Stimulated activated CD8-positive, alpha-beta memory T cell treated with anti-CD3 and anti-CD28 coated beads, Interleukin-4, amount 100 ng/mL, for 24 hours (primary cell): ENCODE measurements at regions not wholly inside any gene's neighbourhood (a gene's known extent, or its start where the extent isn't known, plus 50 kb on each side); places are given as distances from the start of the nearest gene placed in this dataset.
"Not testable (repeated sequence)": the region's sequence is repeated elsewhere in the genome, so short reads cannot be mapped to it uniquely, and the experiment has no call there.

Experiments
- DNase-seq: peaks from one replicate; pipeline ENCODE4 v3.0.0-alpha.2; 2020; ENCODE audit warnings: low read depth

DNA sequence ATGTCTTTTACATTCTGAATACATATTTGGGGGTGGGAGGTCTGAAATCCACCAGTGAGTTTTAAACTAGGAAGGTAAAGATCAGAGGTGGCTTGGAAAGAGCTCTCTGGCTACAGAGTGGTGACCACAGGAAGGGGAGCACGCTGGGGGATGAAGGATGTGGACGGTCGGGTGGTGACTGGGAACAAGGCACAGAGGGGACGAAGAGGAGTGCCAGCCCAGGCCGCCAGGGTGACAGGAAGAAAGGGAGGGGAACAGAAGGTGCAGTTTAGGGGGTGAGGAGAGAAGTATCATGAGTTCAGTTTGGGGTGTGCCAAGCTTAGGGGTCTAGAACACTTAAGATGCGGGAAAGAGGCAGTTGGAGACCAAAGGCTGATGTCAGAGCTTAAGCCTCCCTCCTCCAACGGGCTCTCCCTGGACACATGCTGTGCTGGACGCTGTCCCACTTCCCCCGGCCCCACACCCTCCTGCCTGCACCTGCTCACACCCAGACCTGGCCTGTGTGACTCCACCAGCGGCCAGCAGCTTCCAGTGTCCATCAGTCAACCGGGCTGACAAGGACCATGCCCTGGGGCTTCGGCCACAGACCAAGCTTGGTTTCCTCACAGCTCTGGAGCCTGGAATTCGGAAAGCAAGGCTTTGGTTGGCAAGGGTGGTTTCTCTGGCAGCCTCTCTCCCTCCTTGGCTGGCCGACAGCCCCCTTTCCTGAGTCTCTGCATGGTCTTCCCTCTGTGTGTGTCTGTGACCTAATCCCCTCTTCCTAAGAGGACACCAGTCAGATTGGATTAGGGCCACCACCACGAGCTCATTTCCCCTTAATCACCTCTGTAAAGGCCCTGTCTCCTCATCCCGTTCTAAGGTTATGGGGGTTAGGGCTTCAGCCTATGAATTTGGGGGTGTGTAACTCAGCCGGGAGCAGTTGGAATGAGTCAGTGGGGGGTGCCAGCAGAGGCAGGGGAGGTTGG is 120.4 kb upstream of the IQSEC1 start:
- no peak for DNase-seq

DNA sequence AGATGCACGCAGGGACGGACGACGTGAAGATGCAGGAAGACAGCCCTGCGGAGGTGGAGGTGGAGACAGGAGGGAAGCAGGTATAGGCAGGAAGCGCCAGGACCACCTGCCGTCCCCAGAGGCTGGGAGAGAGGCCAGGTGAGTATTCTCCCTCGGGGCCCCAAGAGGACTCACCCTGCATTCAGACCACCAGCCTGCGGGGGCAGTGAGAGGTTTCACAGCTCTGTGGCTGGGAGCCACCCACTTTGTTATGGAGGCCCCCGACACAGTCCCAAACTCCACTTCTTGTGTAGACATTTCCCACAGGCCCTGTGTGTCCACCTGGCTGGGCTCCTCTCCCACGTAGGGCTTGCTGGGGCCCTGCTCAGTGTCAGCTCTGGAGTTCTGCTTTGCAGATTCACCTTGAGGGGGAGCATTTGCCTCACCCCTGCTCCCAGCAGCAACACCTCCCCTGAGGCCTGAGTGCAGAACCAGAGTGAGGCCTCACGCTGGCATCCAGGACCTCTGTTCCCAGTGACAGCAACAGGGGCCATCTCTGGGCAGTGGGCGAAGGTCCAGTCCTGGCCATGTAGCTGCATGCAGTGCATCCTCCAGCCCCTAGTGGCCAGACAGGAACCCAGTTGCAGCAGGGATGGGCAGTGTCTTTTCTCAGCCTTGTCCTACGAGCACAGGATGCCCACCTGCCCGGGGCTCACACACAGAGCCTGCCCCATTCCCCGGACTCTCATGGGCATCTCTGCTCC is 119.4 kb upstream of the IQSEC1 start:
- DNase-seq = no peak

- DNase-seq = no peak
These were observed 117.8 kb upstream of the IQSEC1 start for GRCh38 chr3:13191016-13191415.

DNA sequence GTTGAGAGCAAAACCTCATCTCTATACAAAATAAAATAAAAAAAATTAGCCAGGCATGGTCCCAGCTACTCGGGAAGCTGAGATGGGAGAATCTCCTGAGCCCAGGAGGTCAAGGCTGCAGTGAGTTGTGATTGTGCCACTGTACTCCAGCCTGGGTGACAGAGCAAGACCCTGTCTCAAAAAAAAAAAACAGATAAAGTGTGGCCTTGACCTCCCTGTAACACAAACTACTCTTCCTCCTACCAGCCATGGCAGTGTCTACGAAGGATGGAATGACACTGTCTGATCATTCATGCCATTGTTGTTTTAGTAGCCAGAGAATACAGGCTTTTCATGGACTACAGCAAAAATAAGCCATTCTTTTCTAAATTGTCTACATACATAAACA is 117.1 kb upstream of the IQSEC1 start:
- DNase-seq = no peak

GRCh38 chr3:13189639-13190377 is 116.6 kb upstream of the IQSEC1 start:
- DNase-seq = no peak

GRCh38 chr3:13188975-13189374 is 115.7 kb upstream of the IQSEC1 start:
- DNase-seq = no peak

DNA sequence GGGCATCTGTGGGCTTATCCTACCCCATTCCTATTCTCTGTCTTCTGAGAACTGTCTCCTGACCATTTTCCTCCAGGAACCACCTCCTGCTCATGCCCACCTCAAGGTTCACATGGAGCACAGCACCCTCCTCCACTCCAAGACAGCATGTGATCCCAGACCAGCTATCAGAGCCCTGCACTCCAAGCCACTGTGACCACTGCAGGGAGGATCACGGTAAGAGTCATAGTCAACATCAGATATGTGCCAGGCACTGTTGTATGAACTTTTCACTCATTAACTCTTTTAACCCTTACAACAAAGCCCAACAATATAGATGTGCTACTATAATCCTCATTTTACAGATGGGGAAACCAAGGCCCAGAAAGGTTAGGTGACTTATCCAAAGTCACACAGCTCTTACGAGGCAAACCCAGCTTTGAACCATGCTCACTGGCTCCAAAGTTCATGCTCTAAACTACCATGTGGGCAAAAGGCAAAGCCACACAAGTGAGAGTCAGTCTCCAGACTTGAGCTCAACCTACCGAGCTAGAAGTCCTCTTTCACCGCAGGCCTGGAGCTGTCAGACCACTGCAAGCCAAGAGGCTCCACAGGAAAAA is 115.1 kb upstream of the IQSEC1 start:
- DNase-seq = no peak

GRCh38 chr3:13187593-13187992 is 114.4 kb upstream of the IQSEC1 start:
- DNase-seq = no peak

- no peak for DNase-seq
These were observed 113.2 kb upstream of the IQSEC1 start for GRCh38 chr3:13186435-13186815.

DNA sequence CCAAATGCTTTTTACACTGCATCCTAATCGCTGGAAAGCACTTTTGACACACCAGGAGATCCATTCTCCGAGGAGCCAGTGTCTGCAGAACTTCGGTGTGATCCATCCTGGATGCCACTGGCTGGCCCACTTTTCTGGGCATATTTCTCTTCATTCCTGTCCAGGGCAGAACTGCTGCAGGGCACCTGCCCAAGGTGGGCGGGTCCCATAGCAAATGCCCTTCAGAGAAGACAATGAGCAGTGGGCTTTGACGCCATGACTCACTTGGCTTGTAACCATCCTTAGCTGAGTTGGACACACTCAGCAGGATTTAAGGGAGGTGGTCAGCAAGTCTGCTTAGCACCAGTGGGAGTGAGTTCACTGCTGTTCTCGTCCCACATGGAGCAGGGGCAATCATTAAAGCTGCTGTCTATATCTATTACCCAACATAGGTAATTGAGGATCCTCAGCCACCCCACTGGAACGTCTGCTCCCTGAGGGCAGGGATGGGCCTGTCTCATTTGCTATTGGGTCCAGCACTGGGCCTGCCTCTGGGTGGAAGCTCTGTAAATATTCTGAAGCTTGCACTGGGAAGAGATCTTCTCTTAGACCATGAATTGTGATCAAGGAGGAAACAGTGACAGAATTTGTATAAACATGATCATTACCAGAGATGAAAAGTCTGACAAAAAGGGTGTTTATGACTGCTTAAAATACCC is 112.7 kb upstream of the IQSEC1 start:
- no peak for DNase-seq

GRCh38 chr3:13179582-13180210 is 106.5 kb upstream of the IQSEC1 start:
- not testable (repeated sequence) for DNase-seq

DNA sequence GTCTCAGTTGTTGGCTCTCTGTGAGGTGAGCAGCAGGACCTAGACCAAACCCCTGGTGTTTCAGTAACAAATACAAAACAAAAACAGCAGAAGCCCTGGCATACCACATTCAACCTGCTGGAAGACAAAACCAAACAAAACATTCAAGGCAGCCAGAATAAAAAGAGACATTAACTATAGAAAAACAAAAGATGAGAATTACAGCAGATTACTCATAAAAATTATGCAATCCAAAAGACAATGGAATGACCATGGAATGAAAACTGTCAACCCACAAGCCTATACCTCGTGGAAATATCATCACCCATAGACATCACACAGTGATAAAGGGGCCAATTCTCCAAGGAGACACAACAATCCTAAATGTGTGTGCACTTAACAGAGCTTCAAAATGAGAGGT is 106.0 kb upstream of the IQSEC1 start:
- no peak for DNase-seq

- DNase-seq = no peak
These were observed 104.9 kb upstream of the IQSEC1 start for GRCh38 chr3:13178107-13178506.

DNA sequence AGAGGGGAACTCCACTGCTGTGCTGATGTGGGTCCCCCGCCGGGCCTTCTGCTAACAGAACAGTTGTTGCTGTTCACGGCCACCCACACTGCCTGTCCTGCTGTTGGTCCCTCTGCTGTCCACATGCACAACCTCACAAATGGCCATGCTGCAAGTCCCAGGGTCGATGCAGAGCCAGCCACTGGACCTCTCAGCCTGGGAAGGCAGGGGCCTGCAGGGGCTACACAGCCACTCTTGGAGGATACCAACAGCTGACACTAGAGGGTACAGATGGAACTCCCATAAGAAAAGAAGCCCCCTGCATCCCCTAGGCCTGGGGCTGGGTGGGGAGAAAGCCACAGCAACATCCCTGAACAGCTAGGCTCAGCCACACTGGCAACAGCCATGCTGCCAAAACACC is 104.4 kb upstream of the IQSEC1 start:
- DNase-seq = no peak

DNA sequence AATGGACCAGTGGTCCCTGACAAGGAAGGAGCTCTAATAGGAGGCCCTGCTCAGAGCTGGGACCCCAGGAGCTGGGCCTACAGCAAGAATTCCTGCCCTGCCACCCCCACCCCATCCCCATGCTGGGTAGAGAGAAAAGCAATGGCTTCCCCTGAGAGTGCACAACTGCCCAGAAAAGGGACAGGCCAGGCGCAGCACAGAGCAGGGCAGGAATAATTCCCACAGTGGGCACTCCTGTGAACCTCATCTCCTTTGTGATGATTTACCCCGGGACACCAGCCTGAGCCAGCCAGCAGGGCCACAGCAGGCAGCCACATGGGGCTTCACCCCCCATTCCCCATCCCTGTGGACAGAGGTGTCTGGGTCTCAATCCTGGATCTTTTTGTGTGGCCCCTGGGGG is 104.0 kb upstream of the IQSEC1 start:
- DNase-seq = no peak

DNA sequence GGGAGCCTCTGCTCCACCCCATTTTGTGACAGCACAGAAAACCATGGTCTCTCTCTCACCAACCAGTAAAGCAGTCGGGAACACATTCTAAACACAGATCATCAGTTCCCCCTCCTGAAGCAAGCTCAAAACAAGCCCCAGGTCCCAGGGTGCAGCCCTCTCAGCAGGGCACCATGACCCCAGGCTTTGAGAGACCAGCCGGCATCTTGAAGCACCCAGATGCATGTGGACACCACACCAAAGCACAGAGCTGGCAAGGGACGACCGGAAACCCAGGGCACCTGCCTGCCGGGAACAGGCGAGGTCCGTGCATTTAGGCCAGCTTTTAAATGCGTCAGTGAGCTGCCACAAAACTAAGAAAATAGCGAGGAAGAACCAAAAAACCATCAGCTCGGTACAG is 103.2 kb upstream of the IQSEC1 start:
- DNase-seq = no peak

GRCh38 chr3:13174803-13175135 is 101.5 kb upstream of the IQSEC1 start:
- no peak for DNase-seq

DNA sequence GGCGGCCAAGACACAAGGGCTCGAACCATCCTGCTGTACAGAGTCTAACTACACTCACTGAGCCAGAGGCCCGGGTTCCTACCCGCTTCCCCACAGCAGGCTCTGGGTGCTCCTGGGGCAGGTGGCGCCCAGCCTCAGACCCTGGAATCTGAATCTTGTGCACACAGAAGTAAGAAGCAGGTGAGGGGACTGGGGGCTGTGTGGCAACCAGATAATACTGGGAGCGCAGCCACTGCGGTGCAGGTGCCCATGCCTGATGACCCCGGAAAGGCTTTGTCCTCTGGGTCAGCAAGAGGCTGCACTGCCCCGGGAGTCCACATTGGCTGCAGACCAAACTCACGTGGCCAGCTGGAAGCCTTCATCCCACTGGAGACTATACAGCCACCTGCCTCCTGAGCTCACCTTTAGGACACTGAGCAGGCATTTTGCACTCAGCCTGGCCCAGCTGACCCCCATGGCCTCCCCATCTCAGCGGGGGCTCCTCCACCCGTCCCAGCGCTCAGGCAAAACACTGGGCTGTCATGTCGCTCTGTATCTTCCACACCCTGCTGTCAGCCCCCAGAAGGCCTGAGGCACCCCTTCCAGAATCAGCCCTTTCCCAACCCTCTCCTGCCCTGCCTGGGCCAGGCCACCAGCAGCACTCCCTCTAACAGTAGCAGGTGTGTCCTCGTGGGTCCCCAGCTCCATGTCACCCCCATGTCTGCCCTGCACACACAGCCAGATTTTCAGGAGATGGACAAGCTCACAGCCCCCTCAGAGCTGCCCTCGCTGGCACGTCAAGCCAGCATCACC is 101.0 kb upstream of the IQSEC1 start:
- DNase-seq = no peak

DNA sequence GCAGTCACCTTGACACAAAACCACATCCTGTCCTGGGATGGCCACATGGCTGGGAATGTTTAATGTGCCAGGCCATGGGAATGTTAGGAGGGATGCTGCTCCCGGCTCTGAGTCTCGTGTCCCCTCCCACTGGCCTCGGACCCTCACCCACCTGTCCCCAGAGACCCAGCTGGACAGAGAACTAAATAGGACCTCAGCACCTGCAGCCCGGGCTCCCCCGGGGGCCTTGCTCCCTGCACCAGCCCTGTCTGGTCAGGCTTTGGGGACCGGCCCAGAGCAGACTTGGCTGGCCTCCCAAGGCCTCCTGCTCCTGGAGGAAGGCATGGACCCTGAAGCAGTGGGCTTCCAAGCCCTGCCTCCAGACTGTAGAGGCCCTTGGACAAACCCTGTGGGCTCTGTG is 100.0 kb upstream of the IQSEC1 start:
- no peak for DNase-seq

GRCh38 chr3:13172644-13173013 is 99.4 kb upstream of the IQSEC1 start:
- no peak for DNase-seq
